ENCODE measurements at regions not wholly inside any gene's neighbourhood (a gene's known extent, or its start where the extent isn't known, plus 50 kb on each side); places are given as distances from the start of the nearest gene placed in this dataset.
"Not testable (repeated sequence)": the region's sequence is repeated elsewhere in the genome, so short reads cannot be mapped to it uniquely, and the experiment has no call there.

DNA sequence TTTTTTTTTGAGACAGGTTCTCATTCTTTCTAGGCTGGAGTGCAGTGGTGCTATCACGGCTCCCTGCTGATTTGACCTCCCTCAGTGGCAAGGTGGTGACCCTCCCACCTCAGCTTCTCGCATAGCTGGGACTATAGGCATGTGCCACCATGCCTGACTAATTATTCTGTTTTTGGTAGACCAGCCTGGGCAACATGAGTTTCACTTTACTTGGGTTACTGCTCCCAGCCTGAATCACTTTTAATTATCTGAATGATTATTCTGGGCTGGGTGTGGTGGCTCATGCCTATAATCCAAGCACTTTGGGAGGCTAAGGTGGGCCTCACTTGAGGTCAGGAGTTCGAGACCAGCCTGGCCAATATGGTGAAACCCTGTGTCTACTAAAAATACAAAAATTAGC lies 308.2 kb downstream of the TYW1 start:
- TF ChIP-seq, protein P1, sequence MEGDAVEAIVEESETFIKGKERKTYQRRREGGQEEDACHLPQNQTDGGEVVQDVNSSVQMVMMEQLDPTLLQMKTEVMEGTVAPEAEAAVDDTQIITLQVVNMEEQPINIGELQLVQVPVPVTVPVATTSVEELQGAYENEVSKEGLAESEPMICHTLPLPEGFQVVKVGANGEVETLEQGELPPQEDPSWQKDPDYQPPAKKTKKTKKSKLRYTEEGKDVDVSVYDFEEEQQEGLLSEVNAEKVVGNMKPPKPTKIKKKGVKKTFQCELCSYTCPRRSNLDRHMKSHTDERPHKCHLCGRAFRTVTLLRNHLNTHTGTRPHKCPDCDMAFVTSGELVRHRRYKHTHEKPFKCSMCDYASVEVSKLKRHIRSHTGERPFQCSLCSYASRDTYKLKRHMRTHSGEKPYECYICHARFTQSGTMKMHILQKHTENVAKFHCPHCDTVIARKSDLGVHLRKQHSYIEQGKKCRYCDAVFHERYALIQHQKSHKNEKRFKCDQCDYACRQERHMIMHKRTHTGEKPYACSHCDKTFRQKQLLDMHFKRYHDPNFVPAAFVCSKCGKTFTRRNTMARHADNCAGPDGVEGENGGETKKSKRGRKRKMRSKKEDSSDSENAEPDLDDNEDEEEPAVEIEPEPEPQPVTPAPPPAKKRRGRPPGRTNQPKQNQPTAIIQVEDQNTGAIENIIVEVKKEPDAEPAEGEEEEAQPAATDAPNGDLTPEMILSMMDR (IDR thresholded peaks at IDR 0.05) = not testable (repeated sequence)
- TF ChIP-seq POLR2A, POLR2AphosphoS5 (IDR thresholded peaks at IDR 0.05): not testable (repeated sequence)

All from gastroesophageal sphincter (tissue), 3 donors.